Endothelial cell of umbilical vein (primary cell): ENCODE measurements at regions not wholly inside any gene's neighbourhood (a gene's known extent, or its start where the extent isn't known, plus 50 kb on each side); places are given as distances from the start of the nearest gene placed in this dataset.

Experiments used
- EZH2 ChIP-seq: IDR thresholded peaks from 2 replicates; pipeline ENCODE4 v1.6.1; 2012; ENCODE audit warnings: borderline replicate concordance, low read depth, mild to moderate bottlenecking, moderate library complexity, low read length, inconsistent platforms; ENCODE audit not compliant: severe bottlenecking
- JUN ChIP-seq: IDR thresholded peaks from 2 replicates; pipeline ENCODE4 v1.6.1; 2011; ENCODE audit warnings: borderline replicate concordance, low read depth; ENCODE audit not compliant: insufficient read length, insufficient read depth
- POLR2A ChIP-seq: IDR thresholded peaks from 2 replicates; pipeline ENCODE4 v1.6.1; 2012; ENCODE audit warnings: low read depth, mild to moderate bottlenecking, control low read depth, low read length
- POLR2AphosphoS5 ChIP-seq: IDR thresholded peaks from 2 replicates; pipeline ENCODE4 v1.6.1; 2012; ENCODE audit warnings: low read depth, mild to moderate bottlenecking, control low read depth, low read length, moderate library complexity; ENCODE audit not compliant: insufficient read depth
- TF ChIP-seq, protein P1 (sequence below), 2 donors: IDR thresholded peaks; 1 replicate in 1 of 2; 2 replicates in 1 of 2; pipeline ENCODE4 v1.5.1; 2011; ENCODE audit warnings: low read length in 2 of 2, mild to moderate bottlenecking in 2 of 2, moderate library complexity in 2 of 2, control low read depth in 1 of 2, inconsistent platforms in 1 of 2, low read depth in 1 of 2; ENCODE audit not compliant: insufficient read depth in 1 of 2; ENCODE audit errors: extremely low read depth in 1 of 2
- TF ChIP-seq, protein P2 (sequence below): IDR thresholded peaks from 2 replicates; pipeline ENCODE4 v1.6.1; 2011; ENCODE audit not compliant: insufficient read depth, insufficient read length

DNA sequence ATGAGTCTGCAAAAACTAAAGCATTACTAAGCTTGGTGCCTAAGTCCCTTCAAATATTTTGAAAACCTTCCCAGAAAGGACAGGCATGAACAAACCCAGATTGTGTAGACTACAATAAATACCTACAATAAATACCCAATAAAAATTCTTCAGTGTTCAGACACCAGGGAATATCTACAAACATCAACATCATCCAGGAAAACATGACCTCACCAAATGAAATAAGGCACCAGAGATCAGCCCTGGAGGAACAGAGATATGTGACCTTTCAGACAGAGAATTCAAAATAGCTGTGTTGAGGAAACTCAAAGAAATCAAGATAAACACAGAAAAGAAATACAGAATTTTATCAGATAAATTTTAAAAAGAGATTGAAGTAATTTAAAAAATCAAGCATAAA, 57.8 kb upstream of the NLRP2B start:
- TF ChIP-seq, protein P1, sequence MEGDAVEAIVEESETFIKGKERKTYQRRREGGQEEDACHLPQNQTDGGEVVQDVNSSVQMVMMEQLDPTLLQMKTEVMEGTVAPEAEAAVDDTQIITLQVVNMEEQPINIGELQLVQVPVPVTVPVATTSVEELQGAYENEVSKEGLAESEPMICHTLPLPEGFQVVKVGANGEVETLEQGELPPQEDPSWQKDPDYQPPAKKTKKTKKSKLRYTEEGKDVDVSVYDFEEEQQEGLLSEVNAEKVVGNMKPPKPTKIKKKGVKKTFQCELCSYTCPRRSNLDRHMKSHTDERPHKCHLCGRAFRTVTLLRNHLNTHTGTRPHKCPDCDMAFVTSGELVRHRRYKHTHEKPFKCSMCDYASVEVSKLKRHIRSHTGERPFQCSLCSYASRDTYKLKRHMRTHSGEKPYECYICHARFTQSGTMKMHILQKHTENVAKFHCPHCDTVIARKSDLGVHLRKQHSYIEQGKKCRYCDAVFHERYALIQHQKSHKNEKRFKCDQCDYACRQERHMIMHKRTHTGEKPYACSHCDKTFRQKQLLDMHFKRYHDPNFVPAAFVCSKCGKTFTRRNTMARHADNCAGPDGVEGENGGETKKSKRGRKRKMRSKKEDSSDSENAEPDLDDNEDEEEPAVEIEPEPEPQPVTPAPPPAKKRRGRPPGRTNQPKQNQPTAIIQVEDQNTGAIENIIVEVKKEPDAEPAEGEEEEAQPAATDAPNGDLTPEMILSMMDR (IDR thresholded peaks at IDR 0.05; ENCODE audit: extremely low read depth in 1 of 2, insufficient read depth in 1 of 2, low read depth in 1 of 2, low read length in 2 of 2): no peak
- TF ChIP-seq POLR2AphosphoS5 (no peak), POLR2A (no peak), EZH2 (no peak), JUN (no peak)
- TF ChIP-seq, protein P2, sequence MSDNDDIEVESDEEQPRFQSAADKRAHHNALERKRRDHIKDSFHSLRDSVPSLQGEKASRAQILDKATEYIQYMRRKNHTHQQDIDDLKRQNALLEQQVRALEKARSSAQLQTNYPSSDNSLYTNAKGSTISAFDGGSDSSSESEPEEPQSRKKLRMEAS: no peak
